ENCODE measurements at regions not wholly inside any gene's neighbourhood (a gene's known extent, or its start where the extent isn't known, plus 50 kb on each side); places are given as distances from the start of the nearest gene placed in this dataset.

DNA sequence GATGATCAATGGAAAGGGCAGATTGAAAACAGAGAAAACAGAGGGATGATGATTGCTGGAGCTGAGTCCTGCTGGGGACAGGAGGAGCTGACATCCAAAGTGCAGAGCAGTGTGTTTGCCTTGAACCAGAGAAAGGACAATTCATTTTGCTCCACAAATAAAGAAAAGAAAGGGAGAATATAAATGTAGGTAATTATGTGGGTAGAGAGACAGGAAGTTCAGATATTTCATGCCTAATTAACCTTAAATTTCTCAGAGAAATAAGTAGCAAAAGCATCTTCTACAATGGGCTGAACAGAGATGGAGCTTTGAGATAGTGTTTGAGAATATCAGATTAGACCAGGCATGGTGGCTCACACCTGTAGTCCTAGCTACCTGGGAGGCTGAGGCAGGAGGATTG, 93.2 kb downstream of the TNFSF18 start:
- peak; percentile 72 for DNase-seq (ENCODE audit: low spot score)
- ChIA-PET POLR2A (ENCODE audit: low non-redundant PET) (no interaction called here), CTCF (no interaction called here)
- H3K4me3 ChIP-seq (ENCODE audit: low read depth, low read length, poor library complexity, severe bottlenecking): no peak overlapping the region
- H3K27ac ChIP-seq (ENCODE audit: low read depth, low read length, poor library complexity, severe bottlenecking): no peak overlapping the region
- H3K4me1 ChIP-seq (ENCODE audit: insufficient read depth, low read length, poor library complexity, severe bottlenecking): peaks cover 53% of the 10 kb centered on the region
- no peaks in the 10 kb centered on the region for H3K9me3 ChIP-seq (ENCODE audit: low read depth, low read length, poor library complexity, severe bottlenecking)
- H3K36me3 ChIP-seq (ENCODE audit: insufficient read depth, low read length, poor library complexity, severe bottlenecking): no peaks in the 10 kb centered on the region
- no TSS peak for BruUV-seq (replicated peaks)
- intact Hi-C loops (cut with micrococcal nuclease; ENCODE audit: unreplicated experiment): loop anchor here (2.0 kb wide), 1 partner anchor 131 kb away; no protein-coding TSS in a partner anchor
- no peak for TF ChIP-seq CTCF (conservative IDR thresholded peaks at IDR 0.05; ENCODE audit: low read depth, low read length)
- no peak for TF ChIP-seq EZH2 (IDR thresholded peaks at IDR 0.05; ENCODE audit: borderline replicate concordance, low read depth, low read length, poor library complexity, severe bottlenecking)
- no peaks in the 10 kb centered on the region for H3K27me3 ChIP-seq (replicated peaks; ENCODE audit: insufficient read depth, low read depth, low read length, poor library complexity)

DNA sequence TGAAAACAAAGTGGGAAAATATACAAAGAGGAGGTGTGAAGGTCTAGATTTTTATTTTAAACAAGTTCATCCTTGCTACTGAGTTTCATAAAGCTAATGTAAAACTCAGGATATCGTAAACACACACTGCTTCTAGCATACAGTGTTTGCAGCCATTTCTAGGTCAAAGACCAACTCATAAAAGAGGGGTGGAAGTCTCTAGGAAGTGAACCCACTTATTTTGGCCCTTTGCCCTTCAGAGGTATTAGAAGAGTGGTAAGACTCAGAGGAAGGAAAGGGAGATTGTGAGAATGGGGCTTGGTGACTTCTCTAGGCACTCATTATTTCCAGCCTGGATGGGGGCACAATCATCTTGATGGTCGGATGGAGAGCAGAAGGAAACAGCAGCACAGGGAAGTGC, 91.2 kb downstream of the TNFSF18 start:
- BruUV-seq (replicated peaks): no TSS peak
- DNase-seq (ENCODE audit: low spot score): no peak
- TF ChIP-seq CTCF (conservative IDR thresholded peaks at IDR 0.05; ENCODE audit: low read depth, low read length) (no peak), EZH2 (IDR thresholded peaks at IDR 0.05; ENCODE audit: borderline replicate concordance, low read depth, low read length, poor library complexity, severe bottlenecking) (no peak)
- intact Hi-C loops (cut with micrococcal nuclease; ENCODE audit: unreplicated experiment): no loop called here
- Histone ChIP-seq H3K27ac (ENCODE audit: low read depth, low read length, poor library complexity, severe bottlenecking) (no peak overlapping the region), H3K4me3 (ENCODE audit: low read depth, low read length, poor library complexity, severe bottlenecking) (no peak overlapping the region), H3K27me3 (replicated peaks; ENCODE audit: insufficient read depth, low read depth, low read length, poor library complexity) (no peaks in the 10 kb centered on the region), H3K9me3 (ENCODE audit: low read depth, low read length, poor library complexity, severe bottlenecking) (no peaks in the 10 kb centered on the region), H3K4me1 (ENCODE audit: insufficient read depth, low read length, poor library complexity, severe bottlenecking) (peaks cover 43% of the 10 kb centered on the region), H3K36me3 (ENCODE audit: insufficient read depth, low read length, poor library complexity, severe bottlenecking) (no peaks in the 10 kb centered on the region)
- ChIA-PET POLR2A (ENCODE audit: low non-redundant PET) (no interaction called here), CTCF (no interaction called here)

DNA sequence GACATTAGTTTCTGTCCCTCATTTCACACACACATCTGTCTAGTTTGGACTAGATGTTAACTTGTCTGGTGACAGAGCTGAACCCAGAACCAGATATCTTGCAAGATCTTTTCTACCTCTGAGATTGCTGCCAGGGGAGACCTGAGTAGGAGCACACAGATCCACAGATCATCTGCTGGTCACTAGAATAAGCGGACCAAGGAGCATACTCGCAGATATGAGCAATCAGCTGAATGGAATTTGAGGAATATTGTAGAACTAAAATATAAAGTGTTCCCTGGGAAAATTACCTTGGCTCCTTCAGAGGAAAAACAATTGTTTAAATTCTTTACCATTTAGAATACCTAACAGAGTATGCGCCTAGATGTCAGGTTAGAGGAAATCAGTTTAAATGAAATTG, 90.7 kb downstream of the TNFSF18 start:
- ChIA-PET POLR2A (ENCODE audit: low non-redundant PET) (no interaction called here), CTCF (no interaction called here)
- Histone ChIP-seq H3K4me1 (ENCODE audit: insufficient read depth, low read length, poor library complexity, severe bottlenecking) (peaks cover 39% of the 10 kb centered on the region), H3K36me3 (ENCODE audit: insufficient read depth, low read length, poor library complexity, severe bottlenecking) (no peaks in the 10 kb centered on the region), H3K27me3 (replicated peaks; ENCODE audit: insufficient read depth, low read depth, low read length, poor library complexity) (no peaks in the 10 kb centered on the region), H3K9me3 (ENCODE audit: low read depth, low read length, poor library complexity, severe bottlenecking) (no peaks in the 10 kb centered on the region), H3K4me3 (ENCODE audit: low read depth, low read length, poor library complexity, severe bottlenecking) (no peak overlapping the region), H3K27ac (ENCODE audit: low read depth, low read length, poor library complexity, severe bottlenecking) (no peak overlapping the region)
- TF ChIP-seq EZH2 (IDR thresholded peaks at IDR 0.05; ENCODE audit: borderline replicate concordance, low read depth, low read length, poor library complexity, severe bottlenecking) (no peak), CTCF (conservative IDR thresholded peaks at IDR 0.05; ENCODE audit: low read depth, low read length) (no peak)
- intact Hi-C loops (cut with micrococcal nuclease; ENCODE audit: unreplicated experiment): no loop called here
- no peak for DNase-seq (ENCODE audit: low spot score)
- no TSS peak for BruUV-seq (replicated peaks)
